CD14-positive monocyte (primary cell): ENCODE measurements at regions not wholly inside any gene's neighbourhood (a gene's known extent, or its start where the extent isn't known, plus 50 kb on each side); places are given as distances from the start of the nearest gene placed in this dataset.

Experiments
- DNase-seq, 3 donors: peaks; one replicate each; pipeline ENCODE4 v3.0.0-alpha.2; 2011 to 2022
- H2AFZ ChIP-seq: 2 replicates; pipeline ENCODE4 v1.6.0; 2012; ENCODE audit warnings: mild to moderate bottlenecking, low read depth, low read length, inconsistent platforms; ENCODE audit not compliant: insufficient read depth, poor library complexity, severe bottlenecking
- H3K27ac ChIP-seq, 2 donors: 1 replicate in 1 of 2; 2 replicates in 1 of 2; pipeline ENCODE4 v1.5.1; 2012 to 2013; ENCODE audit warnings: low read length in 2 of 2, control low read depth in 1 of 2, inconsistent platforms in 1 of 2, low read depth in 1 of 2, mild to moderate bottlenecking in 1 of 2
- H3K27me3 ChIP-seq, 2 donors: one replicate each; pipeline versions ENCODE4 v1.6.0 to v1.6.1; 2011 to 2013; ENCODE audit warnings: low read length in 2 of 2; ENCODE audit not compliant: control insufficient read depth in 2 of 2, insufficient read depth in 2 of 2
- H3K36me3 ChIP-seq, 2 donors: replicated peaks in 1 of 2; 1 replicate in 1 of 2; 2 replicates in 1 of 2; pipeline versions ENCODE4 v1.5.1 to v1.6.1; 2012 to 2013; ENCODE audit warnings: low read length in 2 of 2, control low read depth in 1 of 2, inconsistent platforms in 1 of 2, mild to moderate bottlenecking in 1 of 2; ENCODE audit not compliant: insufficient read depth in 2 of 2, control insufficient read depth in 1 of 2
- H3K4me1 ChIP-seq, 2 donors: 1 replicate in 1 of 2; 2 replicates in 1 of 2; pipeline versions ENCODE4 v1.5.1 to v1.6.1; 2012 to 2013; ENCODE audit warnings: low read length in 2 of 2, control low read depth in 1 of 2, inconsistent platforms in 1 of 2, mild to moderate bottlenecking in 1 of 2, moderate library complexity in 1 of 2; ENCODE audit not compliant: insufficient read depth in 2 of 2, control insufficient read depth in 1 of 2
- H3K4me2 ChIP-seq: replicated peaks from 2 replicates; pipeline ENCODE3; 2012; ENCODE audit warnings: low read length, moderate library complexity, mild to moderate bottlenecking; ENCODE audit not compliant: poor library complexity, severe bottlenecking; ENCODE audit errors: extremely low read depth
- H3K4me3 ChIP-seq, 3 experiments: fragments of 200-600 bp in 1 of 3; sonication (generic) in 1 of 3; replicated peaks in 1 of 3; 1 replicate in 2 of 3; 2 replicates in 1 of 3; pipeline ENCODE4 v1.5.1; 2011 to 2013; ENCODE audit warnings: low read length in 3 of 3, mild to moderate bottlenecking in 3 of 3, control low read depth in 2 of 3, low read depth in 2 of 3, inconsistent platforms in 1 of 3, moderate library complexity in 1 of 3
- H3K79me2 ChIP-seq: 2 replicates; pipeline ENCODE4 v1.6.0; 2012; ENCODE audit warnings: mild to moderate bottlenecking, control low read depth, inconsistent platforms, low read length, moderate library complexity; ENCODE audit not compliant: insufficient read depth
- H3K9ac ChIP-seq: 2 replicates; pipeline ENCODE4 v1.6.0; 2017; ENCODE audit warnings: low read length, mild to moderate bottlenecking; ENCODE audit not compliant: insufficient read depth, poor library complexity, severe bottlenecking
- H3K9me3 ChIP-seq, 2 donors: replicated peaks in 1 of 2; 1 replicate in 1 of 2; 2 replicates in 1 of 2; pipeline versions ENCODE4 v1.5.1 to v1.6.1; 2012 to 2013; ENCODE audit warnings: low read length in 2 of 2, control low read depth in 1 of 2; ENCODE audit not compliant: control insufficient read depth in 1 of 2, insufficient read depth in 1 of 2
- H4K20me1 ChIP-seq: 2 replicates; pipeline ENCODE4 v1.6.0; 2012; ENCODE audit warnings: mild to moderate bottlenecking, low read length, control low read depth, moderate library complexity; ENCODE audit not compliant: insufficient read depth
- H3K27ac Mint-ChIP-seq, 7 donors: one replicate each; pipeline ENCODE4 v1.8.0; 2020; ENCODE audit warnings: mild to moderate bottlenecking in 7 of 7, mixed read lengths in 7 of 7, moderate library complexity in 6 of 7, inconsistent platforms in 2 of 7
- H3K27me3 Mint-ChIP-seq, 3 donors: one replicate each; pipeline ENCODE4 v1.8.0; 2021 to 2022; ENCODE audit warnings: low read depth in 3 of 3, mild to moderate bottlenecking in 3 of 3, mixed read lengths in 3 of 3, moderate library complexity in 3 of 3, inconsistent platforms in 1 of 3
- H3K36me3 Mint-ChIP-seq, 2 donors: one replicate each; pipeline ENCODE4 v1.8.0; 2020; ENCODE audit warnings: mixed read lengths in 2 of 2, inconsistent platforms in 1 of 2, mild to moderate bottlenecking in 1 of 2
- H3K4me1 Mint-ChIP-seq: one replicate; pipeline ENCODE4 v1.8.0; 2020; ENCODE audit warnings: mild to moderate bottlenecking, mixed read lengths
- H3K4me3 Mint-ChIP-seq, 2 donors: one replicate each; pipeline ENCODE4 v1.8.0; 2020; ENCODE audit warnings: mild to moderate bottlenecking in 2 of 2, mixed read lengths in 2 of 2, moderate library complexity in 1 of 2
- H3K9me3 Mint-ChIP-seq, 7 donors: one replicate each; pipeline ENCODE4 v1.8.0; 2020 to 2022; ENCODE audit warnings: mixed read lengths in 7 of 7, mild to moderate bottlenecking in 6 of 7, moderate library complexity in 6 of 7, inconsistent platforms in 2 of 7
- CTCF ChIP-seq: fragments of 200-600 bp; IDR thresholded peaks from one replicate; pipeline ENCODE4 v1.8.0; 2022; ENCODE audit warnings: antibody characterized with exemption, mild to moderate bottlenecking
- WGBS: methylation state at CpG from one replicate; pipeline ENCODE4 v1.1.5; 2013; ENCODE audit warnings: missing lambda C conversion rate; ENCODE audit not compliant: insufficient coverage; 5-methylcytosine and 5-hydroxymethylcytosine counted together
- intact Hi-C, 2 donors: fragments of 100-400 bp; cut with micrococcal nuclease; formaldehyde crosslinking; loops; one replicate each; pipeline versions ENCODE4 v1.15.0 to v1.15.1; 2023

GRCh38 chr18:22110461-22110924 lies 58.9 kb upstream of the GATA6 start:
- no peak overlapping the region for H3K4me3 Mint-ChIP-seq
- H3K27ac ChIP-seq, result no peak overlapping the region
- no peak overlapping the region for H3K4me2 ChIP-seq

GRCh38 chr18:22112215-22112614 lies 57.2 kb upstream of the GATA6 start:
- no peak overlapping the region for H3K27ac Mint-ChIP-seq
- DNase-seq, result no peak
- Histone ChIP-seq H3K4me3 (no peak overlapping the region), H3K36me3 (no peaks in the 10 kb centered on the region), H3K4me2 (no peak overlapping the region), H3K27me3 (no peaks in the 10 kb centered on the region), H3K4me1 (no peaks in the 10 kb centered on the region), H3K9me3 (no peaks in the 10 kb centered on the region), H4K20me1 (no peaks in the 10 kb centered on the region), H2AFZ (no peak overlapping the region), H3K79me2 (no peaks in the 10 kb centered on the region), H3K9ac (no peak overlapping the region), H3K27ac (no peak overlapping the region)
- H3K4me1 Mint-ChIP-seq, result no peaks in the 10 kb centered on the region
- H3K27me3 Mint-ChIP-seq, result peaks cover 3 to 11% (median 6%) of the 10 kb centered on the region in 3 donors
- WGBS, result 100% methylated on average over 2 of the region's 5 CpGs
- H3K9me3 Mint-ChIP-seq, result peaks cover 0 to 2% (median 0%) of the 10 kb centered on the region in 7 donors
- no peak for TF ChIP-seq CTCF
- H3K36me3 Mint-ChIP-seq, result no peaks in the 10 kb centered on the region
- H3K4me3 Mint-ChIP-seq, result no peak overlapping the region
- intact Hi-C loops, result no loop called here

More at GRCh38 chr18:22110461-22110924, 58.9 kb upstream of the GATA6 start:
- TF ChIP-seq CTCF, result no peak
- no peaks in the 10 kb centered on the region for H3K4me1 Mint-ChIP-seq
- no peak overlapping the region for H2AFZ ChIP-seq
- no peak for DNase-seq
- no peak overlapping the region for H3K4me3 ChIP-seq
- no peaks in the 10 kb centered on the region for H3K27me3 ChIP-seq
- peaks cover 0 to 2% (median 0%) of the 10 kb centered on the region in 7 donors for H3K9me3 Mint-ChIP-seq
- no peaks in the 10 kb centered on the region for H3K36me3 Mint-ChIP-seq
- WGBS, result 66% methylated on average over 6 of the region's 9 CpGs
- no peaks in the 10 kb centered on the region for H3K4me1 ChIP-seq
- no peaks in the 10 kb centered on the region for H4K20me1 ChIP-seq
- no peaks in the 10 kb centered on the region for H3K79me2 ChIP-seq
- H3K9ac ChIP-seq, result no peak overlapping the region
- H3K27me3 Mint-ChIP-seq, result peaks cover 3 to 7% (median 6%) of the 10 kb centered on the region in 3 donors
- intact Hi-C loops, result no loop called here
- H3K36me3 ChIP-seq, result no peaks in the 10 kb centered on the region
- H3K9me3 ChIP-seq, result no peaks in the 10 kb centered on the region
- H3K27ac Mint-ChIP-seq, result peak overlapping the region in 1 of 7 donors; percentile 11
